Mesothelial cell of epicardium (in vitro differentiated cells): ENCODE measurements at regions not wholly inside any gene's neighbourhood (a gene's known extent, or its start where the extent isn't known, plus 50 kb on each side); places are given as distances from the start of the nearest gene placed in this dataset.
A peak's percentile ranks its signal among the peaks of the same experiment; 100 is the strongest.

Experiments
- DNase-seq, 2 experiments: peaks; one replicate each; pipeline ENCODE4 v3.0.0; 2021; ENCODE audit warnings: low spot score in 2 of 2; ENCODE audit not compliant: unreplicated experiment in 2 of 2
- H3K27ac Mint-ChIP-seq: 2 replicates; pipeline ENCODE4 v1.8.0; 2021; ENCODE audit warnings: mixed read lengths
- H3K27me3 Mint-ChIP-seq: 2 replicates; pipeline ENCODE4 v1.8.0; 2021; ENCODE audit warnings: low read depth, mixed read lengths
- H3K36me3 Mint-ChIP-seq: 2 replicates; pipeline ENCODE4 v1.8.0; 2021; ENCODE audit warnings: mixed read lengths
- H3K4me1 Mint-ChIP-seq: 2 replicates; pipeline ENCODE4 v1.8.0; 2021; ENCODE audit warnings: mixed read lengths
- H3K4me3 Mint-ChIP-seq: 2 replicates; pipeline ENCODE4 v1.8.0; 2021; ENCODE audit warnings: mild to moderate bottlenecking, moderate library complexity, mixed read lengths
- H3K9me3 Mint-ChIP-seq: 2 replicates; pipeline ENCODE4 v1.8.0; 2021; ENCODE audit warnings: mixed read lengths
- TF ChIP-seq, protein P1 (sequence below): fragments of 200-600 bp; sonication (generic); IDR thresholded peaks from one replicate; pipeline ENCODE4 v1.5.0; 2021; ENCODE audit warnings: antibody characterized with exemption; ENCODE audit not compliant: unreplicated experiment

DNA sequence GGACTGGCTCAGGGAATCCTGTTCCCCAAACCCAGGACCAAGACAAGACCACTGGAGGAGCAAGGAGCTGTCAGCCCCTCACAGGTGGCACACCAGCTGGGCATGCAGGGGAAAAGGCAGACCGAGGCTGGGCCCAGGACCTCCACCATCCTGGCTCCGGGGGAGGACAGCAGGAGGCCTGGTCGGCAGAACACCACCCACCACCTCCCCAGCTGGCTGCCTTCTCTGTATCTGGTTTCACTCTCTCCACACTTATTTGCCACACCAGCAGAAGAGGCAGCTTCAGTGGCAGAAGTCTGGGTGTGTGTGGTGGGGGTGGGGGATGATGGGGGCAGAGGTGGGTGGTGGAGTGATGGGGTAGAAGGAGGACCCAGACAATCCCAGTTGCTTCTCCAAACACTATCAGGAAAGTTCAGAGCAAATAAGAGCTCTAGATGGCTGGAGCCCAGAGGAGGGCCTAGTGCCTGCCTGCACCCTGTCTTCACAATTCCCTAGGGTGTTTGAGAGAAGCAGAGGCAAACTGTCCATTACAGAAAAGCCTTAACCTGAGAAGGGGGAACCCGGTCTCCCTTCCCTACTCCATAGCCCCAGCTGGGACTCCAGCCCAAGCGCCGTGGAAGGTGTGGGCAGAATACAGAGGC is 51.9 kb upstream of the CDON start:
- no peaks in the 10 kb centered on the region for H3K9me3 Mint-ChIP-seq
- TF ChIP-seq, protein P1, sequence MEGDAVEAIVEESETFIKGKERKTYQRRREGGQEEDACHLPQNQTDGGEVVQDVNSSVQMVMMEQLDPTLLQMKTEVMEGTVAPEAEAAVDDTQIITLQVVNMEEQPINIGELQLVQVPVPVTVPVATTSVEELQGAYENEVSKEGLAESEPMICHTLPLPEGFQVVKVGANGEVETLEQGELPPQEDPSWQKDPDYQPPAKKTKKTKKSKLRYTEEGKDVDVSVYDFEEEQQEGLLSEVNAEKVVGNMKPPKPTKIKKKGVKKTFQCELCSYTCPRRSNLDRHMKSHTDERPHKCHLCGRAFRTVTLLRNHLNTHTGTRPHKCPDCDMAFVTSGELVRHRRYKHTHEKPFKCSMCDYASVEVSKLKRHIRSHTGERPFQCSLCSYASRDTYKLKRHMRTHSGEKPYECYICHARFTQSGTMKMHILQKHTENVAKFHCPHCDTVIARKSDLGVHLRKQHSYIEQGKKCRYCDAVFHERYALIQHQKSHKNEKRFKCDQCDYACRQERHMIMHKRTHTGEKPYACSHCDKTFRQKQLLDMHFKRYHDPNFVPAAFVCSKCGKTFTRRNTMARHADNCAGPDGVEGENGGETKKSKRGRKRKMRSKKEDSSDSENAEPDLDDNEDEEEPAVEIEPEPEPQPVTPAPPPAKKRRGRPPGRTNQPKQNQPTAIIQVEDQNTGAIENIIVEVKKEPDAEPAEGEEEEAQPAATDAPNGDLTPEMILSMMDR, result no peak
- no peak overlapping the region for H3K4me3 Mint-ChIP-seq
- DNase-seq, result no peak
- H3K36me3 Mint-ChIP-seq, result no peaks in the 10 kb centered on the region
- no peaks in the 10 kb centered on the region for H3K27me3 Mint-ChIP-seq
- H3K27ac Mint-ChIP-seq, result peak overlapping the region; percentile 68
- H3K4me1 Mint-ChIP-seq, result peaks cover 54% of the 10 kb centered on the region

DNA sequence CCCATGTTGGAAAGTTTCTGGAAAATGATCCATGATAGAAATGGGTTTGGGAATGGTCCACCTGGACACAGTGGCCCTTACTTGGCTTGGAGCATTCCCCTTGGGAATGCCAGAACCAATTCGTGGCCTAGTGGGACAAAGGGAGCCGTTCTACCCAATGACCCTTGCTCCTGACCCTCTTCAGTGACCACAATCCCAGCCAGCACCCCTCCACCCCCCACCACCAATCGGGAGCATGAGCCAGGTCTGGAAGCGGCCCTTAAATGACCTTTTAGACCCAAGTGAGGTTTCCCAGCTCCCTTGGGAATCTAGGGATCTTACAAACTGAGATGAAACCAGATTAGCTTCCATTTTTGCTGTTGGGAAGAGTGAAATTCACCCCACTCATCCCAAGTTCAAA is 51.3 kb upstream of the CDON start:
- Mint-ChIP-seq H3K4me1 (peaks cover 54% of the 10 kb centered on the region), H3K9me3 (no peaks in the 10 kb centered on the region), H3K4me3 (no peak overlapping the region), H3K27ac (peak overlapping the region; percentile 55), H3K36me3 (no peaks in the 10 kb centered on the region), H3K27me3 (no peaks in the 10 kb centered on the region)
- no peak for DNase-seq
- TF ChIP-seq, protein P1, result no peak

DNA sequence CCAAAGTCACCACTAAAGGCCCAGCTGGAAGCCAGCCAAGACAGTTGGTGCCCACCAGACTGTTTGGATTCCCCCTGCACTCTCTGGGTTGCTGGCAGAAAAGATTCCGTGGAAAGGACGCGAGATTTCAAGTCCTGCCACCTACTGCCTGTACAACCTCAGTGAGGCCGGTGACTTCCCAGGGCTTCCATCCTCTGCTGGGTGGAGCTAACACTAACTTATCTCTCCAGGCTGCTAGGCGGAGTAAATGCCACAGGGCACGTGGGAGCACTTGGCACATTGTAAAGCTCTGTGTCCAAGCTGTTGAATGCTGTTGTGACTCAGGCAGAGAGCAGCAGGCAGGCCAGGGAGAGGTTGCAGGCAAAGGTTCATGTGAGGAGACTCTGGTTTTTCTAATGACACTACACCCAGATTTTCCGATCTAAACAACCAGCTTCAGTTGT is 50.9 kb upstream of the CDON start:
- no peak for DNase-seq
- Mint-ChIP-seq H3K27me3 (no peaks in the 10 kb centered on the region), H3K4me3 (no peak overlapping the region), H3K27ac (peak overlapping the region; percentile 55), H3K9me3 (no peaks in the 10 kb centered on the region), H3K4me1 (peaks cover 54% of the 10 kb centered on the region), H3K36me3 (no peaks in the 10 kb centered on the region)
- TF ChIP-seq, protein P1, result no peak

DNA sequence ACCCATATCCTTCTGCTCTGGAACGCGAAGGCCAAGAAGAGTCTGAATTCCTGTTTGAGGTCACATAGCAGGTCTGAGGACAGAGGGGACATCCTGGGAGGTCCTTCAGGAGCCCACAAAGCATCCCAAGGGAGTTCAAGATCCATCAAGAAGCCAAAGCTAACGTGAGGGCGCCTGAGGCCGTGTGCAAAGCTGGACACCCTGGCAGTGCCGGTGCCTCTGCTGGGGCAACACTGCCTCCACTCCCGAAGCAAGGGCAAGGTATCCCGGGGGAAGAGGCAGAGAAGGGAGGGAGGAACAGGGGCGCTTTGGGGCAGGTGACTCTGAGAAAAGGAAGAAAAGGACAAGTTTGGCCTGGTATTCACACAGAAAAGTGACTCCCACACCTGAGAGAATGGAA is 50.3 kb upstream of the CDON start:
- Mint-ChIP-seq H3K27me3 (no peaks in the 10 kb centered on the region), H3K36me3 (no peaks in the 10 kb centered on the region), H3K9me3 (no peaks in the 10 kb centered on the region), H3K4me3 (peak overlapping the region; percentile 13), H3K4me1 (peaks cover 54% of the 10 kb centered on the region), H3K27ac (peak overlapping the region; percentile 86)
- TF ChIP-seq, protein P1, result no peak
- DNase-seq, result no peak

DNA sequence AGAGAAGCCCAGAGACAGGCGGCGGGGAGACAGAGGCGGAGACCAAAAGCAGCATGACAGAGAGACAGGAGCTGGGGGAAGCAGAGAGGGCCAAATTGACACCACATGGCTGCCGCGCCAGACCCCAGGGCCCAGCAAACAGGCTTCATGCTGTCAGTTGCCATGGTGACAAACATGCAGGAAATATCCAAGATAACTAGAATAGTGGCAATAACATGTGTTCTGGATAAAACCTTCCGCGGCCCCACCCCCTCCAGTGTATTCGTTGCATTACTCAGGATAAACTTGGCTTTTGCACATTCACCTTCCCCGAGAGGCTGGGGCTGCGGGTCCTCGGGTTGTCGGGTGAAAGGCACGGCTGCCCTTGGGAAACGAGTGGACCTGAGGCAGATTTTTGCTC is 49.9 kb upstream of the CDON start:
- Mint-ChIP-seq H3K36me3 (no peaks in the 10 kb centered on the region), H3K27me3 (no peaks in the 10 kb centered on the region), H3K27ac (peak overlapping the region; percentile 86), H3K4me1 (peaks cover 54% of the 10 kb centered on the region), H3K9me3 (no peaks in the 10 kb centered on the region), H3K4me3 (peak overlapping the region; percentile 13)
- no peak for DNase-seq
- TF ChIP-seq, protein P1, result no peak
